HG02981 (cell line): ENCODE measurements at regions not wholly inside any gene's neighbourhood (a gene's known extent, or its start where the extent isn't known, plus 50 kb on each side); places are given as distances from the start of the nearest gene placed in this dataset.
"Not testable (repeated sequence)": the region's sequence is repeated elsewhere in the genome, so short reads cannot be mapped to it uniquely, and the experiment has no call there.

Experiments used
- ATAC-seq: cut with Tn5 transposase; IDR thresholded peaks from one replicate; pipeline ENCODE4 v1.9.1; 2021; ENCODE audit warnings: mild to moderate bottlenecking, moderate library complexity; ENCODE audit not compliant: unreplicated experiment

- no peak for ATAC-seq
Measured at GRCh38 chr2:175363699-175364098, 182.2 kb upstream of the ATP5MC3 start.

GRCh38 chr2:175362331-175362730 lies 180.8 kb upstream of the ATP5MC3 start:
- ATAC-seq = no peak

- no peak for ATAC-seq
Measured at GRCh38 chr2:175359710-175360109, 178.2 kb upstream of the ATP5MC3 start.

- ATAC-seq = no peak
Measured at GRCh38 chr2:175356901-175357300, 175.4 kb upstream of the ATP5MC3 start.

GRCh38 chr2:175355246-175355645 lies 173.7 kb upstream of the ATP5MC3 start:
- no peak for ATAC-seq

- ATAC-seq = no peak
Measured at GRCh38 chr2:175353275-175353674, 171.8 kb upstream of the ATP5MC3 start.

- ATAC-seq = no peak
Measured at GRCh38 chr2:175351512-175351911, 170.0 kb upstream of the ATP5MC3 start.

- no peak for ATAC-seq
Measured at GRCh38 chr2:175350105-175350504, 168.6 kb upstream of the ATP5MC3 start.

- no peak for ATAC-seq
Measured at GRCh38 chr2:175342085-175342484, 160.6 kb upstream of the ATP5MC3 start.

- ATAC-seq = no peak
Measured at GRCh38 chr2:175330195-175330594, 148.7 kb upstream of the ATP5MC3 start.

GRCh38 chr2:175326801-175327200 lies 145.3 kb upstream of the ATP5MC3 start:
- no peak for ATAC-seq

- not testable (repeated sequence) for ATAC-seq
Measured at GRCh38 chr2:175326164-175326563, 144.7 kb upstream of the ATP5MC3 start.

- no peak for ATAC-seq
Measured at GRCh38 chr2:175323162-175323561, 141.7 kb upstream of the ATP5MC3 start.

- ATAC-seq = peak; percentile 78
Measured at GRCh38 chr2:175318542-175318941, 137.0 kb upstream of the ATP5MC3 start.

GRCh38 chr2:175317751-175318150 lies 136.2 kb upstream of the ATP5MC3 start:
- no peak for ATAC-seq

GRCh38 chr2:175312137-175312536 lies 130.6 kb upstream of the ATP5MC3 start:
- ATAC-seq = no peak

- no peak for ATAC-seq
Measured at GRCh38 chr2:175310813-175311504, 129.4 kb upstream of the ATP5MC3 start.

GRCh38 chr2:175309799-175310198 lies 128.3 kb upstream of the ATP5MC3 start:
- ATAC-seq = peak; percentile 60

- ATAC-seq = no peak
Measured at GRCh38 chr2:175308005-175308404, 126.5 kb upstream of the ATP5MC3 start.

GRCh38 chr2:175304541-175304940 lies 123.0 kb upstream of the ATP5MC3 start:
- ATAC-seq = no peak

GRCh38 chr2:175293776-175294175 lies 112.3 kb upstream of the ATP5MC3 start:
- ATAC-seq = no peak

- no peak for ATAC-seq
Measured at GRCh38 chr2:175293195-175293594, 111.7 kb upstream of the ATP5MC3 start.

- no peak for ATAC-seq
Measured at GRCh38 chr2:175282886-175283285, 101.4 kb upstream of the ATP5MC3 start.
